Uterus (tissue), 2 donors: ENCODE measurements at regions not wholly inside any gene's neighbourhood (a gene's known extent, or its start where the extent isn't known, plus 50 kb on each side); places are given as distances from the start of the nearest gene placed in this dataset.

ENCODE experiments used
- CTCF ChIP-seq, 4 experiments: fragments of 200-600 bp in 2 of 4; fragments of 450-650 bp in 2 of 4; sonication (generic) in 2 of 4; IDR thresholded peaks; one replicate each; pipeline ENCODE4 v1.5.1; 2016 to 2019; ENCODE audit warnings: antibody characterized with exemption in 4 of 4, mild to moderate bottlenecking in 2 of 4, moderate library complexity in 1 of 4
- POLR2A ChIP-seq, 2 donors: fragments of 450-650 bp; IDR thresholded peaks; one replicate each; pipeline ENCODE4 v1.6.1; 2016; ENCODE audit warnings: antibody characterized with exemption in 2 of 2, mild to moderate bottlenecking in 1 of 2, moderate library complexity in 1 of 2

GRCh38 chr4:187098429-187098828, 374.8 kb upstream of the FAT1 start:
- no peak for TF ChIP-seq CTCF (IDR thresholded peaks at IDR 0.05)
- TF ChIP-seq POLR2A (IDR thresholded peaks at IDR 0.05), result no peak
